B cell (primary cell): ENCODE measurements at regions not wholly inside any gene's neighbourhood (a gene's known extent, or its start where the extent isn't known, plus 50 kb on each side); places are given as distances from the start of the nearest gene placed in this dataset.

Experiments used
- ATAC-seq: fragments of 200-7000 bp; cut with Tn5 transposase; one replicate; pipeline ENCODE4 v1.10.0; 2021; ENCODE audit warnings: low read depth, mild to moderate bottlenecking, moderate number of reproducible peaks, moderate library complexity
- CTCF ChIA-PET: fragments of 350-600 bp; sonication (Branson Sonifier 250); formaldehyde crosslinking; loops from one replicate; lab custom pipeline; 2021; ENCODE audit warnings: antibody characterized with exemption, inconsistent platforms; lab: Charles Lee
- POLR2A ChIA-PET: fragments of 350-600 bp; sonication (Branson Sonifier 250); formaldehyde crosslinking; loops from one replicate; lab custom pipeline; 2021; ENCODE audit warnings: antibody characterized with exemption; lab: Charles Lee
- DNase-seq: peaks from one replicate; pipeline ENCODE4 v3.0.0; 2013
- H2AFZ ChIP-seq: 2 replicates; pipeline ENCODE4 v1.6.1; 2012; ENCODE audit warnings: mild to moderate bottlenecking, low read depth, low read length; ENCODE audit not compliant: insufficient read depth, poor library complexity, severe bottlenecking
- H3K27ac ChIP-seq, 2 donors: 1 replicate in 1 of 2; 2 replicates in 1 of 2; pipeline ENCODE4 v1.5.1; 2012 to 2013; ENCODE audit warnings: low read length in 2 of 2, mild to moderate bottlenecking in 2 of 2, moderate library complexity in 1 of 2
- H3K27me3 ChIP-seq, 4 experiments: fragments of 200-600 bp in 1 of 4; sonication (generic) in 1 of 4; replicated peaks in 1 of 4; 1 replicate in 2 of 4; 2 replicates in 2 of 4; pipeline versions ENCODE4 v1.6.1 to v1.7.0; 2013 to 2016; ENCODE audit warnings: low read length in 3 of 4, mild to moderate bottlenecking in 2 of 4, mixed read lengths in 1 of 4, moderate library complexity in 1 of 4; ENCODE audit not compliant: insufficient read depth in 4 of 4, control insufficient read depth in 3 of 4; ENCODE audit errors: control extremely low read depth in 1 of 4
- H3K36me3 ChIP-seq, 2 experiments: replicated peaks in 1 of 2; 1 replicate in 1 of 2; 2 replicates in 1 of 2; pipeline versions ENCODE4 v1.6.1 to v1.7.1; 2013; ENCODE audit warnings: low read length in 1 of 2; ENCODE audit not compliant: insufficient read depth in 2 of 2, control insufficient read depth in 1 of 2; ENCODE audit errors: control extremely low read depth in 1 of 2, extremely low read depth in 1 of 2
- H3K4me1 ChIP-seq, 2 donors: fragments of 200-600 bp in 1 of 2; sonication (generic) in 1 of 2; 1 replicate in 1 of 2; 2 replicates in 1 of 2; pipeline versions ENCODE4 v1.5.1 to v1.6.1; 2013 to 2017; ENCODE audit warnings: low read length in 2 of 2; ENCODE audit not compliant: control insufficient read depth in 2 of 2, insufficient read depth in 2 of 2
- H3K4me2 ChIP-seq: replicated peaks from 2 replicates; pipeline ENCODE3; 2012; ENCODE audit warnings: mild to moderate bottlenecking, low read depth, low read length; ENCODE audit not compliant: poor library complexity, severe bottlenecking
- H3K4me3 ChIP-seq, 5 experiments: fragments of 200-600 bp in 1 of 5; sonication (generic) in 1 of 5; 1 replicate in 3 of 5; 2 replicates in 2 of 5; pipeline versions ENCODE4 v1.5.1 to v1.7.0; 2011 to 2016; ENCODE audit warnings: low read length in 4 of 5, mild to moderate bottlenecking in 4 of 5, low read depth in 2 of 5, control low read depth in 1 of 5, moderate library complexity in 1 of 5; ENCODE audit not compliant: insufficient read depth in 1 of 5; ENCODE audit errors: control extremely low read depth in 1 of 5, extremely low read depth in 1 of 5
- H3K79me2 ChIP-seq: fragments of 200-600 bp; sonication (generic); one replicate; pipeline ENCODE4 v1.6.0; 2016; ENCODE audit warnings: low read length; ENCODE audit not compliant: control insufficient read depth, insufficient read depth
- H3K9ac ChIP-seq: fragments of 200-600 bp; sonication (generic); 2 replicates; pipeline ENCODE4 v1.6.1; 2017; ENCODE audit warnings: mild to moderate bottlenecking, low read length, moderate library complexity
- H3K9me3 ChIP-seq, 3 donors: one replicate each; pipeline versions ENCODE4 v1.6.1 to v1.7.1; 2013; ENCODE audit warnings: low read length in 2 of 3; ENCODE audit not compliant: control insufficient read depth in 2 of 3, insufficient read depth in 1 of 3; ENCODE audit errors: control extremely low read depth in 1 of 3
- H4K20me1 ChIP-seq: 2 replicates; pipeline ENCODE4 v1.6.0; 2012; ENCODE audit warnings: mild to moderate bottlenecking, low read length; ENCODE audit not compliant: insufficient read depth, control insufficient read depth, poor library complexity, severe bottlenecking
- H3K27ac Mint-ChIP-seq: one replicate; pipeline ENCODE4 v1.8.0; 2021; ENCODE audit warnings: mixed read lengths
- H3K27me3 Mint-ChIP-seq: one replicate; pipeline ENCODE4 v1.8.0; 2021; ENCODE audit warnings: mixed read lengths
- H3K4me1 Mint-ChIP-seq: one replicate; pipeline ENCODE4 v1.8.0; 2021; ENCODE audit warnings: mixed read lengths
- H3K4me3 Mint-ChIP-seq: one replicate; pipeline ENCODE4 v1.8.0; 2021; ENCODE audit warnings: mixed read lengths
- H3K9me3 Mint-ChIP-seq: one replicate; pipeline ENCODE4 v1.8.0; 2022; ENCODE audit warnings: mixed read lengths; ENCODE audit not compliant: insufficient read depth
- EZH2 ChIP-seq: IDR thresholded peaks from 2 replicates; pipeline ENCODE4 v1.6.1; 2012; ENCODE audit warnings: borderline replicate concordance, low read depth, mild to moderate bottlenecking, moderate library complexity, low read length; ENCODE audit not compliant: insufficient read depth, poor library complexity, severe bottlenecking
- WGBS: methylation state at CpG from one replicate; pipeline ENCODE4 v1.1.5; 2013; ENCODE audit warnings: missing lambda C conversion rate; ENCODE audit not compliant: insufficient coverage; 5-methylcytosine and 5-hydroxymethylcytosine counted together
- intact Hi-C: fragments of 100-400 bp; cut with micrococcal nuclease; formaldehyde crosslinking; loops from one replicate; pipeline ENCODE4 v1.10.0; 2022
- TF ChIP-seq, protein P1 (sequence below): fragments of 200-600 bp; IDR thresholded peaks from one replicate; pipeline ENCODE4 v1.8.0; 2022; ENCODE audit warnings: antibody characterized with exemption, mild to moderate bottlenecking

DNA sequence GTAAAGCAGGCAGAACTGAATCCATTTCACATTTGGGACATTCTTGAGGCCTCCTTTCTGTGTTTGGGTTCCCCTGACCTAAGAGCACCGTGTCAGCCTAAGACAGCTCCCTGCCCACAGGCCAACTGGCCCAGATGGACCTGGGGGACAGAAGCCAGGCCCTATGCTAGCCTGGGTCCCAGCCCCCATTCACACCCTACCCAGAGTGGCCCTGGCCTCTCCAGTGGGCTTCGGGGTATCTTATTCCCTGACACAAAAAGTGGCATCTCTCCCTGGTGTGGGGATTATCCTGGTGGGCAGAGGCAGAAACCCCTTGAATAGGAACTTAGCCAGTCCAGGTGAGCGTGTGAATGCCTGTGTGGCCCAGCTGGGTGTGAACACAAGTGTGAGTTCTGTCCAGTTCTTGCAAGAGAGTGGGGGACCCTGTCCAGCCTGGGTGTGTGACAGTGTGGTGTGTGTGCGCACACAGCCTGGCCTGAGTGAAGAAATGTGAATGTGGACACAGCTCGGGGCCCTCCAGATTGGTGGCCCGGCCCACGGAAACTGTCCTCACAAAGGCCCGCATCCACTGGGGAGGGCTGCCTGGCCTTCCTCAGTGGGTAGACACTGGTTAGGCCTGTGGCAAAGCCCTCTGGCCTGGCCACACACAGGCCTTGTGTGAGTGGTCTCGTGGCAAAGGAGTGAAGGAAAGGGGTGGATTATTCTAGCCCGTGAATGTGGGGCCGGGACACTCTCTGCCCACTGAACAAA is 63.0 kb upstream of the HAAO start:
- DNase-seq (no peak), ATAC-seq (no peak)
- intact Hi-C loops, result no loop called here
- Mint-ChIP-seq H3K4me3 (no peak overlapping the region), H3K4me1 (no peaks in the 10 kb centered on the region), H3K9me3 (peaks cover 5% of the 10 kb centered on the region), H3K27me3 (peaks cover 3% of the 10 kb centered on the region), H3K27ac (no peak overlapping the region)
- Histone ChIP-seq H3K9me3 (peaks cover 0 to 4% (median 0%) of the 10 kb centered on the region in 3 donors), H3K9ac (no peak overlapping the region), H3K27ac (no peak overlapping the region), H3K4me3 (no peak overlapping the region), H2AFZ (no peak overlapping the region), H3K4me2 (no peak overlapping the region), H3K4me1 (no peaks in the 10 kb centered on the region), H4K20me1 (no peaks in the 10 kb centered on the region), H3K27me3 (no peaks in the 10 kb centered on the region), H3K36me3 (no peaks in the 10 kb centered on the region), H3K79me2 (no peaks in the 10 kb centered on the region)
- POLR2A ChIA-PET, result no interaction called here
- CTCF ChIA-PET, result interaction anchor here (0.6 kb wide), 1 partner anchor 626 kb away, joined by 5 read pairs; no protein-coding TSS in a partner anchor
- TF ChIP-seq, protein P1, sequence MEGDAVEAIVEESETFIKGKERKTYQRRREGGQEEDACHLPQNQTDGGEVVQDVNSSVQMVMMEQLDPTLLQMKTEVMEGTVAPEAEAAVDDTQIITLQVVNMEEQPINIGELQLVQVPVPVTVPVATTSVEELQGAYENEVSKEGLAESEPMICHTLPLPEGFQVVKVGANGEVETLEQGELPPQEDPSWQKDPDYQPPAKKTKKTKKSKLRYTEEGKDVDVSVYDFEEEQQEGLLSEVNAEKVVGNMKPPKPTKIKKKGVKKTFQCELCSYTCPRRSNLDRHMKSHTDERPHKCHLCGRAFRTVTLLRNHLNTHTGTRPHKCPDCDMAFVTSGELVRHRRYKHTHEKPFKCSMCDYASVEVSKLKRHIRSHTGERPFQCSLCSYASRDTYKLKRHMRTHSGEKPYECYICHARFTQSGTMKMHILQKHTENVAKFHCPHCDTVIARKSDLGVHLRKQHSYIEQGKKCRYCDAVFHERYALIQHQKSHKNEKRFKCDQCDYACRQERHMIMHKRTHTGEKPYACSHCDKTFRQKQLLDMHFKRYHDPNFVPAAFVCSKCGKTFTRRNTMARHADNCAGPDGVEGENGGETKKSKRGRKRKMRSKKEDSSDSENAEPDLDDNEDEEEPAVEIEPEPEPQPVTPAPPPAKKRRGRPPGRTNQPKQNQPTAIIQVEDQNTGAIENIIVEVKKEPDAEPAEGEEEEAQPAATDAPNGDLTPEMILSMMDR, result no peak
- no peak for TF ChIP-seq EZH2
- WGBS, result 76% methylated on average over 10 of the region's 11 CpGs

DNA sequence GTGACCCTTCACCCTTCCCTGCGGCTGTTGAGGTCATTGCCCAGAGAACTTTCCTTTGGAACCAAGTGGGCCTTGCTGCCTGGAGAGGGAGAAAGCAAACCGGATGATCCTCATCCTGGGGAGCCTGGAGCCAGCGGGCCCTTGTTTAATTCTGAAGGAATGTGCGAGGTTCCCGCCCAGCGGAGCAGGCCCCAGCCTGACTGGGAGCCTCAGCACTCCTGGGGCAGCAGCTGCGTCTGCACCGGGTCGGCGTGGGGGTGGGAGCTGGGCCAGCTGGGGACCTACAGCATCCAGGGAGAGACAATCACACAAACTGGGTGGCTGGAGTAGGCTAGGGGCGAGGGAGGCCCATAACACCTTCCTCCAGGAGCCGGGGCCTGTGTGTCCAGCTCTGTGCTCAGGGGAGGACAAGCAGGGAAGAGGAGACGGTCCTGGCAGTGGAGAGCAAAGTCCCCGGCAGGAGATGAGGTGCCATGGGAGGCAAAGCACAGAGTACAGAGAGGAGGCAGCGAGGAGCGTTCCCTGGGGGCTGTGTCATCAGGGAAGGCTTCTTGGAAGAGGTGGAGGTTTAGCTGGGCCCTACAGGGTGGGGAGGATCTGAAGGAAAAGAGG is 61.9 kb upstream of the HAAO start:
- CTCF ChIA-PET, result interaction anchor here (0.6 kb wide), 1 partner anchor 358 kb away, joined by 5 read pairs; no protein-coding TSS in a partner anchor
- no peak overlapping the region for H3K27ac ChIP-seq
- H3K9ac ChIP-seq, result no peak overlapping the region
- peaks cover 0 to 4% (median 0%) of the 10 kb centered on the region in 3 donors for H3K9me3 ChIP-seq
- peaks cover 3% of the 10 kb centered on the region for H3K27me3 Mint-ChIP-seq
- DNase-seq (no peak), ATAC-seq (no peak)
- no peak overlapping the region for H3K4me3 ChIP-seq
- no peaks in the 10 kb centered on the region for H3K27me3 ChIP-seq
- no peak for TF ChIP-seq EZH2
- TF ChIP-seq, protein P1, result no peak
- no peaks in the 10 kb centered on the region for H3K4me1 ChIP-seq
- H3K9me3 Mint-ChIP-seq, result peaks cover 5% of the 10 kb centered on the region
- POLR2A ChIA-PET, result no interaction called here
- intact Hi-C loops, result no loop called here
- 95% methylated on average over 15 of the region's 16 CpGs for WGBS
- no peaks in the 10 kb centered on the region for H3K79me2 ChIP-seq
- H2AFZ ChIP-seq, result no peak overlapping the region
- no peaks in the 10 kb centered on the region for H4K20me1 ChIP-seq
- H3K4me3 Mint-ChIP-seq, result no peak overlapping the region
- no peak overlapping the region for H3K27ac Mint-ChIP-seq
- H3K4me2 ChIP-seq, result no peak overlapping the region
- no peaks in the 10 kb centered on the region for H3K4me1 Mint-ChIP-seq
- no peaks in the 10 kb centered on the region for H3K36me3 ChIP-seq
